ENCODE measurements at regions not wholly inside any gene's neighbourhood (a gene's known extent, or its start where the extent isn't known, plus 50 kb on each side); places are given as distances from the start of the nearest gene placed in this dataset.
"Not testable (repeated sequence)": the region's sequence is repeated elsewhere in the genome, so short reads cannot be mapped to it uniquely, and the experiment has no call there.

DNA sequence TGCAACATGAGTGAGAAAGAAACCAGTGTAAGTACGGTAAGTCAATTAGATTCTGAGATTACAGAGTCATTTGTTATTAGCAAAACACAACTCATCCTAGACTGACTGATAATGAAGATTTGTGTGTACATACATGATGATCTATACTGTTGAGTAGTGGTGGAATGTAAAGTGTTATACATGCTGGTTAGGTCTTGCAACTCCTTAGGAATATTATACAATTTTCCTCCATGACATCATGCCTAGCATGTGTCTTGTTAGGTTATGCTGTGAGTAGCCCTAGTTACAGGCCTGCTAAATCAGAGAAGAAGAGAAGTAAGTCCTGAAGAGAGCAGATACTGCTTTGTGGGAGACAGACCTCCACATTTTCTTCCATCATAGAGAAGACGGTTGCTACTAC is 880.6 kb downstream of the LUZP2 start:
- Mint-ChIP-seq H3K9me3 (peaks cover 6% of the 10 kb centered on the region), H3K4me3 (no peak overlapping the region), H3K36me3 (ENCODE audit: low read depth) (no peaks in the 10 kb centered on the region), H3K27me3 (no peaks in the 10 kb centered on the region), H3K4me1 (ENCODE audit: low read depth) (no peaks in the 10 kb centered on the region), H3K27ac (no peak overlapping the region)
- intact Hi-C loops (cut with micrococcal nuclease), result no loop called here

DNA sequence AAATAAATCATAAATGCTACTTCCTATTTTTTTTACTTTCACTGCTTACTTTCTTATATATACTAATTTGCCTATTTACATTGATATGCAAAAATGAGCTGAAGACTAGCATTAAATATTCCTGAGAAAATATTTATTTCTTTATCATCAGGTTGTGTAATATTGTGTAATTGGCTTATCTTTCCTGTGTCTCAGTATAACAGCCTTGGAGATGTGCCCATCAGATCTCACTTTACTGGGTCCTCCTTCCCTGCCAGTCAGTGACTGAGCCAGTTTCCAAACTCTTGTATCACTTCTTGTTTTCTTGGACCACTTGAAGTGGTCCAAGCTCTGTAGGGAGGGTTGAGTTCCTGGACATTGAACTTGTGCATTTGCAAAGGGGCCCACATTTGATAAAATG is 900.0 kb downstream of the LUZP2 start:
- no peaks in the 10 kb centered on the region for H3K4me1 Mint-ChIP-seq (ENCODE audit: low read depth)
- no peaks in the 10 kb centered on the region for H3K36me3 Mint-ChIP-seq (ENCODE audit: low read depth)
- intact Hi-C loops (cut with micrococcal nuclease), result no loop called here

DNA sequence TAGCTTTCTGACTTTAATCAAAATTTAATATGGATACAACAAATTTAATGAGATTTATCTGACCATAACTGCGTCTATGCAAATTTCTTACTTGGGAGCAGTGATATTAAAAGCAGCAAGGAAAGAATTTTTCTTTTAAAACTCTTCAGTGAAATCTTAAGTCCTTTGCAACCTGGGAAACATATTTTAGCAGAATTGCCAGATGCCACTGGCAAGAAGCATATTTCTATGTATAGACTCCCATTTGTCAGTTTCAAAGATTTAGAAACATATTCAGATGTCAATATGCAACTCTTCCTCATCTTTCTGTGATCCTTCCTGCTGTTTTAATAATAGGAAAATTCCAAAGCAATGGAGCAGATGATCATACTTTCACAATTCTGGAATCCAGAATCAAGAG is 911.3 kb downstream of the LUZP2 start:
- Mint-ChIP-seq H3K4me3 (no peak overlapping the region), H3K27ac (no peak overlapping the region), H3K9me3 (no peaks in the 10 kb centered on the region), H3K27me3 (no peaks in the 10 kb centered on the region), H3K36me3 (ENCODE audit: low read depth) (no peaks in the 10 kb centered on the region), H3K4me1 (ENCODE audit: low read depth) (no peaks in the 10 kb centered on the region)
- intact Hi-C loops (cut with micrococcal nuclease), result no loop called here

More for the DNA sequence above, 900.0 kb downstream of the LUZP2 start:
- Mint-ChIP-seq H3K27ac (no peak overlapping the region), H3K4me3 (no peak overlapping the region), H3K27me3 (no peaks in the 10 kb centered on the region), H3K9me3 (peaks cover 15% of the 10 kb centered on the region)

DNA sequence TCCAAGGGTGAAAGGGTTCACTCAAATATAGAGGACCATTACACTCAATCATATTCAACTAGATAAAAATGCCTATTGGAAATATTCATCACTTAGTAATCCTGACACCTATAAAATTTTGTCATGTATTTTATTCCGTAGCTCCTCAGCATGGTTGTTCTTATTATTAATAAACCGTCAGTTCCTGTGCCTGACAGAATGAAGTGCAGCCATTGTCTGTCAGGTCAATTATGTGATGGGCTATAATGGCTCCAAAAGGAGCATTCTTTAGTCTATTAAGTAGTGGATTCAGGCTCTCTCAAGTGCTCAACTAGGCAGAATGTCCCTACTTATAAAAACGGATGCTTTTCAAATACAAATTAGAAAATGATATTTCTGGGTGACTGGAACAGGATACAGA is 916.1 kb upstream of the ANO3 start:
- intact Hi-C loops (cut with micrococcal nuclease), result no loop called here
- H3K9me3 Mint-ChIP-seq, result peaks cover 9% of the 10 kb centered on the region
- no peaks in the 10 kb centered on the region for H3K4me1 Mint-ChIP-seq (ENCODE audit: low read depth)
- H3K36me3 Mint-ChIP-seq (ENCODE audit: low read depth), result no peaks in the 10 kb centered on the region
- no peak overlapping the region for H3K27ac Mint-ChIP-seq
- H3K4me3 Mint-ChIP-seq, result no peak overlapping the region
- H3K27me3 Mint-ChIP-seq, result no peaks in the 10 kb centered on the region

DNA sequence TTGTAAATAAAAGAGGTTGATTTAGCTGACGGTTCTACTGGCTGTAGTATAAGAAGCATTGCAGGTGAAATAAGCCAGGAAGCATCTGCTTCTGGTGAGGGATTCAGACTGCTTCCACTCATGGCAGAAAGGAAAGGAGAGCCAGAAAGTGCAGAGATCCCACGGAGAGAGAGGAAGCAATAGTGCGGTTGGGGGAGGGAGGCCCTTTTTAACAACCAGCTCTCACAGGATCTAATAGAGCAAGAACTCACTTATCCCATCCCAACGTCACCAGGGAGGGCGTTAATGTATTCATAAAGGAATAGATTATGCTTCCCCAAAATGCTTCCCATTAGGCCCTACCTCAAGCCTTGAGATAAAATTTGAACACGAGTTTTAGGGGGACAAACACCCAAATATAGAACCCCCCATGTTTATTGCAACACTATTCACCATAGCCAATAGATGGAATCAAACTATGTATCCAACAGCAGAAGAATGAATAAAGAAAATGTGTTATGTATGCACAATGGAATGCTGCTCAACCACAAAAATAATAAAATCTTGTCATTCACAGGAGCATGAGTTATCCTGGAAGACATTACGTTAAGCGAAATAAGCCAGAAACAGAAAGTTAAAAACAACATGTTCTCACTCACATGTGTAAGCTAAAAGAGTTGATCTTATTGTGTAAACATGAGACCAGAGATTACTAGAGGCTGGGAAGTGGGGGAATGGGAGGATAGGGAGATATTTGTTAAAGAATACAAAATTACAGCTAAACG is 908.3 kb upstream of the ANO3 start:
- Mint-ChIP-seq H3K4me1 (ENCODE audit: low read depth) (no peaks in the 10 kb centered on the region), H3K27ac (no peak overlapping the region), H3K4me3 (no peak overlapping the region), H3K9me3 (no peaks in the 10 kb centered on the region), H3K36me3 (ENCODE audit: low read depth) (no peaks in the 10 kb centered on the region), H3K27me3 (no peaks in the 10 kb centered on the region)
- intact Hi-C loops (cut with micrococcal nuclease), result no loop called here

DNA sequence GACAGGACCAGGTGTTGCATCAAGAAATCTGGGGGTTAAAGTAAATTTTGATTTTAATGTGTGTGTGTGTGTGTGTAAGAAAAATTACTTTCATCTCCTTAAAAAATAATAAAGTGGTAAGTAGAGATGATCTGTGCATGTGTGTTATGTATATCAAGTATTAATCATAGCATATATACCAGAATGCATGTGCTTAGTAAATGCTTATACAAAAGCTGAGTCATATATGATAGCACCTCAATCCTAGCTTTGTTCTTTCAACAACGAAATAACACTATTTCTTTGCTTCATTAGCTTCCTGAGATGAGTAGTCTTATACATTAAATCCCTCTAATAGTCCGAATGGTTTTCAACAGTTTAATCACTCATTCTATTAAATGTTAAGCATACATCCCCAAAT is 899.6 kb upstream of the ANO3 start:
- intact Hi-C loops (cut with micrococcal nuclease), result no loop called here
- Mint-ChIP-seq H3K9me3 (no peaks in the 10 kb centered on the region), H3K36me3 (ENCODE audit: low read depth) (no peaks in the 10 kb centered on the region), H3K27ac (no peak overlapping the region), H3K4me3 (no peak overlapping the region), H3K4me1 (ENCODE audit: low read depth) (no peaks in the 10 kb centered on the region), H3K27me3 (no peaks in the 10 kb centered on the region)

DNA sequence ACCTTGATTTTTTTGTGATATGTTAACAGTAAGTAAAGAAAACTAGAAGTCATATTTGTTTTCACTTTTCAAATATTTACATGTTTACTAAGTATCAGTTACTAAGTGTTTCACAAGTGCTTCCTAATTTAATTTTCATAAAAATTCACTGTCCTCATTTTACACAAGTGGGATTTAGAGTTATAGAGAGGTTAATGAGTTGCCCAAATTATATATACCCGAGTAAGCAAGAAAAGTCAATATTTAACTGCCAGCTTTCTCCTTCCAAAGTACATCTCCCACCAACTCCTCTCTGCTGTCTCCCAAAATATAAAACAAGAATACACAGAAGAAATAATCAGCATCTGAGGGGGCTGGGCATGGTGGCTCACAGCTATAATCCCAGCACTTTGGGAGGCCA is 896.7 kb upstream of the ANO3 start:
- no peaks in the 10 kb centered on the region for H3K27me3 Mint-ChIP-seq
- H3K4me3 Mint-ChIP-seq, result no peak overlapping the region
- H3K4me1 Mint-ChIP-seq (ENCODE audit: low read depth), result no peaks in the 10 kb centered on the region
- intact Hi-C loops (cut with micrococcal nuclease), result no loop called here
- no peaks in the 10 kb centered on the region for H3K36me3 Mint-ChIP-seq (ENCODE audit: low read depth)
- H3K27ac Mint-ChIP-seq, result no peak overlapping the region
- H3K9me3 Mint-ChIP-seq, result no peaks in the 10 kb centered on the region

DNA sequence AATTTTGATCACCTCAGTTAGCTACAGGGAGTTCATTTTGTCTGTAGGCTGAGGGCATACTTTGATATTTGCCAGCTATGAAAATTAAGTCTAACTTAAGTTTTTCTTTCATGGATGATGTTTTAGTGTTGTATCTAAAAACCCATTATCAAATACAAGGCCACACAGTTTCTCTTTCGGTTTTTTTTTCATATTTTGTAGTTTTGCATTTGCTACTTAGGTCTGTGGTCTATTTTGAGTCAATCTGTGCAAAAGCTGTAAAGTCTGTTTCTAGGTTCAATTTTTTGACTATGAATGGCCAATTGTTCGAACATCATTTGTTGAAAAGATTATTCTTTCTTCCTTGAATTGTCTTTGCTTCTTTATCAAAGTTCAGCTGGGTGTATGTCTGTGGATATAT is 895.6 kb upstream of the ANO3 start:
- H3K4me1 Mint-ChIP-seq (ENCODE audit: low read depth), result no peaks in the 10 kb centered on the region
- no peak overlapping the region for H3K27ac Mint-ChIP-seq
- no peaks in the 10 kb centered on the region for H3K9me3 Mint-ChIP-seq
- no peaks in the 10 kb centered on the region for H3K27me3 Mint-ChIP-seq
- no peaks in the 10 kb centered on the region for H3K36me3 Mint-ChIP-seq (ENCODE audit: low read depth)
- no peak overlapping the region for H3K4me3 Mint-ChIP-seq
- intact Hi-C loops (cut with micrococcal nuclease), result no loop called here

DNA sequence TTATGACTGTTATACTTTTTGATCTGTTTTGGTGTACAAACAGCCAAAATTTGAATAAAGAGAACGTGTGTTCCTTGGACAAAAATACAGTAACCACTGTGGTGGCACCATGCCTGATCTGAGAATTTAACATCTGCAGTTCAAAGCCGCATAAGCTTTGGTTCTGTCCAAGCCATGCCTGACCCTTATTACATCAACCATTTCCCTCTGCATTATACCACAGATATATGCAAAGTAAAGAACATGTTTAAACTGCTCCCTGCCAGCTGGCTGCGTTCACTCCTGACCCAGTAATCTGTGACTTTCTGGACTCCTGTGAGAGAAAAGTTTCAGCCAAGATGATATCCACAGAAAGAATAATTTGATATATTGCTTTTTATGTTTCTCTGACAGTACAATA is 890.5 kb upstream of the ANO3 start:
- H3K9me3 Mint-ChIP-seq, result peaks cover 8% of the 10 kb centered on the region
- no peaks in the 10 kb centered on the region for H3K27me3 Mint-ChIP-seq
- H3K36me3 Mint-ChIP-seq (ENCODE audit: low read depth), result no peaks in the 10 kb centered on the region
- H3K4me3 Mint-ChIP-seq, result no peak overlapping the region
- H3K4me1 Mint-ChIP-seq (ENCODE audit: low read depth), result no peaks in the 10 kb centered on the region
- intact Hi-C loops (cut with micrococcal nuclease), result no loop called here
- no peak overlapping the region for H3K27ac Mint-ChIP-seq

DNA sequence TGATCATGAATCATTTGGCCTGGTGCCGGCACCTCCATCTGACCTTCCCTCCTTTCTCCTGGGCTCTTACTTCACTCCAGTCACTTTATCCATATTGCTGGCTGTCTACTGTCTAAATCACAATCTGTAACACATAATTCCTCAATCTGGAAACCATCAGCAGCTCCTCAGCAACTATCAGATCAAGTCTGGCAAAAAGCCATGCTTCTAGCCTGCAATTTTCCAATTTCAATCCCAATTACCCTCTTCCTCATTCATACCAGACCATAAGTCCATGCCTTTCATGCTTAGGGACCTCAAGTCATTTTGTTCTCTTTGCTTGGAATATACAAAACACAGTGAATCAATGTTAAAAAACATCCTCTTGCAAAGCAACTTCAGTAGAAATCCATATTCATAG is 882.8 kb upstream of the ANO3 start:
- H3K4me1 Mint-ChIP-seq (ENCODE audit: low read depth), result no peaks in the 10 kb centered on the region
- H3K27ac Mint-ChIP-seq, result no peak overlapping the region
- H3K36me3 Mint-ChIP-seq (ENCODE audit: low read depth), result no peaks in the 10 kb centered on the region
- H3K9me3 Mint-ChIP-seq, result peaks cover 16% of the 10 kb centered on the region
- no peak overlapping the region for H3K4me3 Mint-ChIP-seq
- intact Hi-C loops (cut with micrococcal nuclease), result no loop called here
- H3K27me3 Mint-ChIP-seq, result no peaks in the 10 kb centered on the region

DNA sequence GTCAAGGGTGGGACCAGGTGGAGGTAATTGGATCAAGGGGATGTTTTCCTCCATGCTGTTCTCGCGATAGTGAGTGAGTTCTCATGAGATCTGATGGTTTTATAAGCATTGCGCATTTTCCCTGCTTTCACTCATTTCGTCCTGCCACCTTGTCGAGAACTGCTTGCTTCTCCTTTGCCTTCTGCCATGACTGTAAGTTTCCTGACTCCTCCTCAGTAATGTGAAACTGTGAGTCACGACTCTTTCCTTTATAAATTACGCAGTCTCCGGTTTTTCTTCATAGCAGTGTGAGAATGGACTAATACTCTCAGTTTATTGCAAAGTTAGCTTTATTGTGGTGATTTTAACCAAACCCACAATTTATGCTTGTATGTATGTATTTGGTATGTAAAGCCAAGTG is 878.5 kb upstream of the ANO3 start:
- Mint-ChIP-seq H3K36me3 (ENCODE audit: low read depth) (no peaks in the 10 kb centered on the region), H3K4me3 (no peak overlapping the region), H3K9me3 (peaks cover 8% of the 10 kb centered on the region), H3K27me3 (no peaks in the 10 kb centered on the region), H3K4me1 (ENCODE audit: low read depth) (no peaks in the 10 kb centered on the region), H3K27ac (no peak overlapping the region)
- intact Hi-C loops (cut with micrococcal nuclease), result no loop called here

DNA sequence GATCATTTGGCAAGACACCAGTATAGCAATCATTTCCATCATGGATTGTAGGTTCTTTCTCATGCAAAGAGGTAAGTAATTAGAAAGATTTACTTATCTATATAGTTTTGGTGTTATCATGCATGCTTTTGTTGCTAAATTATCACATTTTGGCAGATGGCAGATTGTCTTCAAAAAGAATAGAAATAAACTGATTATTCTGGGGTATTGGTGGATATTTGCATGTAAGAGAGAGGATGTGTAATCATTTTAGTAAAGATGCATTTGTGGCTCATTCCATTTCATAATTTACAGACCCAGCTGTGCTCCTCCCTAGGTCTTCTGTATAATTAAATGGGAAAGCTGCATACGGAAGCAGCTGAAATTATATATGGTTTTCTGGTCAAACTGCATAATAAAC is 875.7 kb upstream of the ANO3 start:
- intact Hi-C loops (cut with micrococcal nuclease), result no loop called here
- H3K4me3 Mint-ChIP-seq, result no peak overlapping the region
- no peaks in the 10 kb centered on the region for H3K36me3 Mint-ChIP-seq (ENCODE audit: low read depth)
- H3K27ac Mint-ChIP-seq, result no peak overlapping the region
- H3K4me1 Mint-ChIP-seq (ENCODE audit: low read depth), result no peaks in the 10 kb centered on the region
- no peaks in the 10 kb centered on the region for H3K27me3 Mint-ChIP-seq
- H3K9me3 Mint-ChIP-seq, result peaks cover 8% of the 10 kb centered on the region

DNA sequence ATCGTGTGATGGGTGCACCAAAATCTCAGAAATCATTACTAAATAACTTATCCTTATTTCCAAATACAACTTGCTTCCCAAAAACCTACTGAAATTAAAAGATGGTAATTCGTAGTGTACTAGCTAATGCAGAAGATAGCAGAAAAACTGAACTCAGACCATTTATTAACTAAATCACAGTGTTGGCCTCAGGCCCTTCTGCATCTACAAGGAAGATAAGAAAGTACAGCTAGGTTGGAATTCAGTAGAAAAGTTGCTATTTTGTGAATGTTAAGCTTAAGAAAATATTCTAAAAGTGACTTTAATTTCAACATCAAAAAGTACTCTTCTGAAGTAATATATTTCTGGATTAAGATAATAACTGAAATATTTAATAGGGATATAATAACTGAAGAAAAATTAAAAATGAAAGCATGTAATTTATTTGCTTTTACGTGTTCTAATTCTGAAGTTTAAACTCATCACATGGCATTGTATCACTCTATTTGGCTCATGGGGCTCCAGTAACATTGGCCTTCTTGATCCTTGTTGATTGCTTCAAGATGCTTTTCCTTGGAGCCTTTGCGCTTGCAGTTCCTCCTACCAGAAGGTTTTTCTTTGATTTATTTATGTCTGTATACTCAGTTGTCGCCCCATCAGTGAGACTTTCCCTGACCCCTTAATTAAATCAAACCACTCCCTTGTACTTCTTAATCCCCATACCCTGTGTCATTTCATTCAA is 847.9 kb upstream of the ANO3 start:
- H3K27ac Mint-ChIP-seq, result no peak overlapping the region
- H3K9me3 Mint-ChIP-seq, result no peaks in the 10 kb centered on the region
- H3K4me3 Mint-ChIP-seq, result no peak overlapping the region
- H3K4me1 Mint-ChIP-seq (ENCODE audit: low read depth), result no peaks in the 10 kb centered on the region
- H3K36me3 Mint-ChIP-seq (ENCODE audit: low read depth), result no peaks in the 10 kb centered on the region
- intact Hi-C loops (cut with micrococcal nuclease), result no loop called here
- H3K27me3 Mint-ChIP-seq, result no peaks in the 10 kb centered on the region

DNA sequence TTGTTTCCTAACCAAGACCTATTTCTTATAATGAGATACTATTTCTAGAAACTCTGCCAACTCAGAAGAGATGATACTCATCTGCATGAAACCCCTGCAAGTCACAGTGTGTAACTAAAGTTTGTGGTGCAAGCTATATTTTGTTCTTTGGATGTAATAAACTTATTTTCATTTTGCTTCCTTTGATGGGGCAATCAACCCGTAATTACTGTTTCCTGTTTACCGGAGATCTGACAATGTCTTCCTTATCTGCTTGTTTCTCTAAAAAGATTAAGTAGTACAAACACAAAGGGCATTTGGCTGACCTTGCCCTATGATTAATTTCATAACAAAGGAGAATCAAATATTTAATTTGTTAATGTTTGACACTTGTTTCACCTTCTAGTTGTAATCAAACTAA is 846.6 kb upstream of the ANO3 start:
- no peaks in the 10 kb centered on the region for H3K9me3 Mint-ChIP-seq
- H3K27ac Mint-ChIP-seq, result no peak overlapping the region
- no peak overlapping the region for H3K4me3 Mint-ChIP-seq
- H3K27me3 Mint-ChIP-seq, result no peaks in the 10 kb centered on the region
- intact Hi-C loops (cut with micrococcal nuclease), result no loop called here
- no peaks in the 10 kb centered on the region for H3K36me3 Mint-ChIP-seq (ENCODE audit: low read depth)
- H3K4me1 Mint-ChIP-seq (ENCODE audit: low read depth), result no peaks in the 10 kb centered on the region

DNA sequence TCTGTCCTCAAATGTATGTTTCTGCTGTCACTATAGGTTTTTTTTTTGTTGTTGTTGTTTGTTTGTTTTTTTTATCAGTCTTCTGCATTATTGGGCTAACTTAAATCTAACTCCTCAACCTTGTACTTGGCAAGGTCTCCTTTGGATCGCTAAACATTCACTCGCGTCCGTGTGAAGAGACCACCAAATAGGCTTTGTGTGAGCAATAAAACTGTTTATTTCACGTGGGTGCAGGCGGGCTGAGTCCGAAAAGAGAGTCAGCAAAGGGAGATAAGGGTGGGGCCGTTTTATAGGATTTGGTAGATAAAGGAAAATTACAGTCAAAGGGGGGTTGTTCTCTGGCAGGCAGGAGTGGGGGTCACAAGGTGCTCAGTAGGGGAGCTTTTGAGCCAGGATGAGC is 845.6 kb upstream of the ANO3 start:
- H3K9me3 Mint-ChIP-seq; H3K27ac Mint-ChIP-seq; H3K4me3 Mint-ChIP-seq; intact Hi-C loops (cut with micrococcal nuclease); H3K4me1 Mint-ChIP-seq (ENCODE audit: low read depth); H3K27me3 Mint-ChIP-seq; H3K36me3 Mint-ChIP-seq (ENCODE audit: low read depth): not testable (repeated sequence)
